ENCODE measurements at regions not wholly inside any gene's neighbourhood (a gene's known extent, or its start where the extent isn't known, plus 50 kb on each side); places are given as distances from the start of the nearest gene placed in this dataset.

- no peak for DNase-seq
Observed at GRCh38 chr15:37261685-37262084, 161.3 kb upstream of the MEIS2 start.

- no peak for DNase-seq
Observed at GRCh38 chr15:37262922-37263608, 162.7 kb upstream of the MEIS2 start.

- DNase-seq = no peak
Observed at GRCh38 chr15:37289109-37289765, 188.9 kb upstream of the MEIS2 start.

DNA sequence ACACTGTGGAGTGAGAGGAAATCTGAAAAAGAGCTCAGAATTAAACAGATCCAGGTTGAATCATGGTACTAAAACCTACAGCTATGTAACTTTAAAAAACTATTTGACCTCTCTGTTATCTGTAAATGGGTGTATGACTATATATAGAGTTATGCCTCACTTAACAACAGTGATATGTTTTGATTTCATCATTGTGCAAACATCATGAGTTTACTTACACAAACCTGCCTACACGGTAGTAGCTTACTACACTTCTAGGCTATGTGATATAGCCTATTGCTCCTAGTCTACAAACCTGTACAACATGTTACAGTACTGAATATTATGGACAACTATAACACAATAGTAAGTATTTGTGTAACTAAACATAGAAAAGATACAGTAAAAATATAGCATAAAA is 191.6 kb upstream of the MEIS2 start:
- no peak for DNase-seq

DNA sequence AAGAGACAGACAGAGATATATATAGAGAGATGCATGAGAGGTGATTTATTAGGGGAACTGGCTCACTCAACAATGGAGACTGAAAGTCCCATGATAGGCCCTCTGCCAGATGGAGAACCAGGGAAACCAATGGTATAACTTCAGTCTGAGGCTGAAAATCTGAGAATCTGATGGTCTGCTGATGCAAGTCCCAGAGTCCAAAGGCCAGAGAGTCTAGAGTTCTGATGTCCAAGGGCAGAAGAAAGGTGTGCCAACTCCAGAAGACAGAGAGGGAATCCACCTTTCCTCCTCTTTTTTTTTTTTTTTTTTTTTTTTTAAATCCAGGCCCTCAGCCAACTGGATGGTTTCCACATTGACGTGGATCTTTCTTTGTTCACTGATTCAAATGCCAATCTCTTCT is 197.9 kb upstream of the MEIS2 start:
- no peak for DNase-seq

DNA sequence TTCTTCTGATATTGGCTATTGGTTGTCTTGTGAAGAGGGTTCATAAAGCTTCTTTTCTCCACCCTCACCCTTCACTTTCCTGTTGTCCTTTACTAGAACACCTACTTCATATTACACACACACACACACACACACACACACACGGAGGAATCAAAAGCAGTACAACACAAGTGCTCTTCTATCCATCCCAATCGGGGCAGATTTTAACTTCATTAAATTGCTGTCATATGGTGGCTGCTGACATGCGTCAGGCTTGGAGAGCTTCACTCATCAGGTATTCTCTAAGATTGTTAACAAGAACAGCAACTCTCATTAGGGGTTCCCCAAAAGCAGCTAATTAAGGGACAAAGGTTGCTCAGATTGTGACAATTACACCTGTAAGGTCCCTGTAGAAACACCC is 239.1 kb upstream of the MEIS2 start:
- DNase-seq = no peak

GRCh38 chr15:37339856-37340255 is 239.5 kb upstream of the MEIS2 start:
- DNase-seq = no peak

DNA sequence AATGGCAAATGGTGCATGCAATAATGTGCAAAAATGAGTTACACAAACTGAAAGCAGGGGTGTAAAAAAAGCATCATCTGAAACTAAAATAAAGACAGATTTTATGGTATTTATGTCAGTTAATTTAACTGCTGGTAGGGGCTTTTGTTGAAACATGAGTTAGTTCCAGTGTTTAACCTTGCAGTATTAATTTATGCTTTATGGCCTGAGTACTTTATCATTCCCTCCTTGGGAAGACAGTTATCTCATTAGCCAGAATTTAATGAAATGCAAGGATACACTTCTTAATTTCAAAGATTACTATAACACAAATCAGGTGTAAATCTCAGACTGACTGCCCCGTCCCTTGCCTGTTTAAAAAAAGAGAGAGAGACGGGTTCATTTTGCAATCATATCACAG is 240.1 kb upstream of the MEIS2 start:
- DNase-seq = no peak

GRCh38 chr15:37359101-37359892 is 258.9 kb upstream of the MEIS2 start:
- DNase-seq = no peak

GRCh38 chr15:37359893-37360290 is 259.5 kb upstream of the MEIS2 start:
- DNase-seq = no peak

GRCh38 chr15:37360724-37361123 is 260.4 kb upstream of the MEIS2 start:
- no peak for DNase-seq

DNA sequence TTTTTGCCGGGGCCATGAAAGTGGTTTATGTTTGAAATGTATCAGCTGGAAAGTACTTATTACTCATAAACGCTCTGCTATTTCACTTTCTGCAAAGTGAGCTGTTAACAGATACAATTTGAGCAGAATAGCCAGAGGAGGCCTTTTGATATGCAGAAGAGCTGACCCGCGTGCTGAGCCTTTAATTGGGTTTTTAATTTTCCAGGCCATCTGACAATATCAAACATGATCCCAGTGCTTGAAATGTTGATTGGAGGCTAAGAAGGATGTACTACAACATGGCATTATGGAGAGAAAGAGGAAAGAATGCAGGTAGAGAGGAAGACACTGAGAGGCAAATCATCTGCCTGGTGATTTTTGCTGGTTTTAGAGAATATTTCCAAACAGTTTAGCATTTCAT is 261.3 kb upstream of the MEIS2 start:
- DNase-seq = no peak

GRCh38 chr15:37362414-37362813 is 262.1 kb upstream of the MEIS2 start:
- no peak for DNase-seq

DNA sequence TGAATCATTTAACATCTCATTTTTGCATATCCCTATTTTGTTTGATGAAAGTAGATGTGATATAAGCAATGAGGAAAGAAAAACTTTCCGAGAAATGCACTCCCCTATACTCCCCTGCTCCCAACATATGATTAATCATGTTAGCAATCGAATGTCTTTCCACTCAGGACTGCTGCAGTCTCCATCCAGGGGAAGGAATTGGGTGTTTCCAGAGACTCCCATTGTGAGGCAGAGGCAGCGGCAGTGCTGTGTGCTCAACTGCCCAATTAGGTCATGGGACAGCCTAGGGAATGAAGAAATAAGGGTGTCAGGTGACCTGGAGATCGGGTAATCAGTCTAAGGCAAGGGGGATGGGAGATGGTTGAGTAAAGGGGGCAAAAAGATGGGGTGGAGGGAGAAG is 268.6 kb upstream of the MEIS2 start:
- DNase-seq = no peak

DNA sequence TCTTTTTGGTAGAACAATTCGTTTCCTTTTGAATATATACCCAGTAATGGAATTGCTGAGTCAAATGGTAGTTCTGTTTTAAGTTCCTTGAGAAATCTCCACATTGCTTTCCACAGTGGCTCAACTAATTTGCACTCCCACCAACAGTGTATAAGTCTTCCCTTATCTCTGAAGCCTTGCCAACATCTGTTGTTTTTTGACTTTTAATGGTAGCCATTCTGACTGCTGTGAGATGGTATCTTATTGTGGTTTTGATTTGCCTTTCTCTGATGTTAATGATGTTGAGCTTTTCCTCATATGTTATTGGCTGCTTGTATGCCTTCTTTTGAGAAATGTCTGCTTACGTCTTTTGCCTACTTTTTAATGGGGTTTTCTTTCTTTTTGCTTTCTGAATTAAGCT is 270.6 kb upstream of the MEIS2 start:
- DNase-seq = no peak

- no peak for DNase-seq
Observed at GRCh38 chr15:37372064-37372463, 271.7 kb upstream of the MEIS2 start.

- no peak for DNase-seq
Observed at GRCh38 chr15:37375519-37375918, 275.2 kb upstream of the MEIS2 start.

DNA sequence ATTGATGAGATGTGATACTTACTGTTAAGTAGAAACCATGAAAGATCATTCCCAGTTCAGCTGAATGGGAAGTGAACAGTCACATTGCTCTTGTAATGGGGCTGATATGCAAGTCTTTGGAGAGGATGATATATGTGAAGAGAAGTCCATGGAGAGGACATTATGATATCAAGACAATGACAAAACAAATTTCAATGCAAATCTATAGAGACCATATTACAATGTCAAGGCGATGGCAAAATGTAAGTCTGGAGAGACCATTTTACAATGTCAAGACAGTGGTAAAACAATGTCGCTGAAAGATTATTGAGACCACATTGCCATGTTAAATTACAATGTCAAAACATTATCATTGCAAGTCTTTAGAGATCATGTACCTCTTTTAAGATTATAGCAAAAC is 277.1 kb upstream of the MEIS2 start:
- DNase-seq = no peak

DNA sequence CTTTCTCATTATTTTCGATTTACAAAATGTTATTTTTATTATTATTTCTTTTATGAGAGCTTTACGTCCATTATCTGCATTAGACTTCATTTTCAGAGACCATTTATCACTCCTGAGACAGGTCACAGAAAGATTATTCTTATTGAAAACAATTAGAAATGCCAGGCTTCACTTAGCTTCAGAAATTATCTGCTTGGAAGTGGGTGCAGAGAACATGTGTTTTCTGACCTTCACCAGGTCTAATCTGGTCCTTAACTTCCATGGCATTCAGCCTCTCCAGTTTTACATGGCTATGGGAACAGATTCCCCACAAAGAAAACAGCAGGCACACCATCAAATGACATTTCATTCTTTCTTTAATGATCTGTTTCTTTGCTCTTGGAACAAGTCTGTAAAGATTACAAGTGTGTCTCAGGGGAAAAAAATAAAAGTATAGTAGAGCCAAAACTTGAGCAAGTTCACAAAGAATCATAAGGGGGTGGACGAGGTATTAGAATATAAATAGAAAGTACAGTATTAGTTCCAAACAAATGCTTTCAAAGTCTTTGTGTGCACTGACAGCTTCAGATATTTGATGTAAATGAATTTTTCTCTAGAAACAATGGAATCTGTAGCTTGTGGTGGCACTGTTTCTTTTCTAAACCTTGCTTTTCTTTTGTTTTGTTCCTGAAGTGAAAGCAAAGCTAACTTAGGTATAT is 294.2 kb upstream of the MEIS2 start:
- DNase-seq = no peak

DNA sequence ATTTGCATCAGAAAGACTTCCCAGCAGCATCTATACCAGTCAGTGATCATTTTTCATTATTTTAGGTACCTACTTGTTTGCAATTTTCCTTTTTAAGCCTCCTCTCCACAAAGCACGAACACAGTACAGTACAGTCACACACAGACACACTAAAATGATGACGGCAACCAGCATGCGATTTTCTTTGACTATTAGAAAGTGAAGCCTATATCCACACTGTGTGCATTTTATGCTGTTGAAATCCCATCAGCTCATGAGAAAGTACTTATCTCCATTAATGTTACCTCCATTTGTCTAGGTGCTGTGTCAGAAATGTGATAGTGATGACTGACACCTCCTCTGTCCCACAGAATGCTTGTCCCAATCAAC is 294.7 kb upstream of the MEIS2 start:
- DNase-seq = no peak

DNA sequence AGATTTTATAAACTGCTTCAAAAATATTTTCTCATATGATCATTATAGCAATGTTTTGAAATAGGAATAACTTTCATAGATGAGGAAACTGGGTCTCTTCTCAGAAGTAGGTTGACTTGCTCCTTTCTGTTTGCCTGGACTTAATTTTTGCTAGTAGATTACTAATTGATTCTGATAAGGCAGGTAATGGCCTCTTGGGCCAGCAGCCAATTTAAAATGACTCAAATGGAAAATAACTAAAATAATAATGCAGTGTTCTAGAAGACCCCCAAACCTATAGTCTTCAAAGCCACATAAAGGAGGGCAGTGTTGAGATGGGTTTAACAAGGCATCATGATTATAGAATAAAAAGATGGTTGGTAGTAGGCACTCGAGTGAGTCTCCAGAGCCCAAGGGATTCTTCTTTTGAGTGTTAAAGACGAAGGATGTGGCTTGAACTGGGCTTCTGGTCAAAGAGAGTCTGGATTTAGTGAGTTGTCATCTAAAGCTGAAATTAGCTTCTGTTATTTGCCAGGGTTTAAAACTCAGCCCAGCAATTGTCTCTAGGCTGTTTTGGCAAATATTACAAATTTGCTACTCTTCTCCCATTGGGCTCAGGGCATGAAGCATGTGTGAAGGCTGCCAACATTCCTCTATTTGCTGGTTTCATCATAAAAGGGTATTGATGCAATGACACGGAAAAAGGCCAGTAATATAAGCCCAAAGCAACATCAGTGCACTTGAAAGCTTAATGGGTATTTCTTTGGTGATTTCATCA is 297.1 kb upstream of the MEIS2 start:
- no peak for DNase-seq

GRCh38 chr15:37416103-37416502 is 315.8 kb upstream of the MEIS2 start:
- DNase-seq = no peak

GRCh38 chr15:37425541-37425940 is 325.2 kb upstream of the MEIS2 start:
- DNase-seq = no peak
